ENCODE measurements at regions not wholly inside any gene's neighbourhood (a gene's known extent, or its start where the extent isn't known, plus 50 kb on each side); places are given as distances from the start of the nearest gene placed in this dataset.
"Not testable (repeated sequence)": the region's sequence is repeated elsewhere in the genome, so short reads cannot be mapped to it uniquely, and the experiment has no call there.

GRCh38 chr2:184137955-184138354 is 460.4 kb upstream of the ZNF804A start:
- FAIRE-seq: no peak

GRCh38 chr2:184141866-184142265 is 456.5 kb upstream of the ZNF804A start:
- FAIRE-seq (no peak), DNase-seq (ENCODE audit: extremely low spot score, insufficient read length, low read depth) (no peak)

More at GRCh38 chr2:184137955-184138354, 460.4 kb upstream of the ZNF804A start:
- DNase-seq (ENCODE audit: extremely low spot score, insufficient read length, low read depth): no peak

GRCh38 chr2:184154438-184154837 is 443.9 kb upstream of the ZNF804A start:
- FAIRE-seq (no peak), DNase-seq (ENCODE audit: extremely low spot score, insufficient read length, low read depth) (no peak)

GRCh38 chr2:184155791-184156190 is 442.5 kb upstream of the ZNF804A start:
- DNase-seq (ENCODE audit: extremely low spot score, insufficient read length, low read depth): no peak
- no peak for FAIRE-seq

GRCh38 chr2:184157141-184157540 is 441.2 kb upstream of the ZNF804A start:
- FAIRE-seq (no peak), DNase-seq (ENCODE audit: extremely low spot score, insufficient read length, low read depth) (no peak)

- no peak for DNase-seq (ENCODE audit: extremely low spot score, insufficient read length, low read depth)
- no peak for FAIRE-seq
These were observed 435.9 kb upstream of the ZNF804A start for GRCh38 chr2:184162426-184162825.

- not testable (repeated sequence) for DNase-seq (ENCODE audit: extremely low spot score, insufficient read length, low read depth); FAIRE-seq
These were observed 429.5 kb upstream of the ZNF804A start for GRCh38 chr2:184168823-184169222.

GRCh38 chr2:184169366-184169765 is 429.0 kb upstream of the ZNF804A start:
- FAIRE-seq (no peak), DNase-seq (ENCODE audit: extremely low spot score, insufficient read length, low read depth) (no peak)

- DNase-seq (ENCODE audit: extremely low spot score, insufficient read length, low read depth) (no peak), FAIRE-seq (no peak)
These were observed 423.7 kb upstream of the ZNF804A start for GRCh38 chr2:184174493-184175104.

- DNase-seq (ENCODE audit: extremely low spot score, insufficient read length, low read depth): no peak
- FAIRE-seq: no peak
These were observed 420.1 kb upstream of the ZNF804A start for GRCh38 chr2:184178229-184178628.

GRCh38 chr2:184186436-184186835 is 411.9 kb upstream of the ZNF804A start:
- DNase-seq (ENCODE audit: extremely low spot score, insufficient read length, low read depth): no peak

GRCh38 chr2:184187421-184187971 is 410.8 kb upstream of the ZNF804A start:
- FAIRE-seq (no peak), DNase-seq (ENCODE audit: extremely low spot score, insufficient read length, low read depth) (no peak)

More at GRCh38 chr2:184186436-184186835, 411.9 kb upstream of the ZNF804A start:
- no peak for FAIRE-seq

GRCh38 chr2:184190725-184191124 is 407.6 kb upstream of the ZNF804A start:
- no peak for FAIRE-seq
- DNase-seq (ENCODE audit: extremely low spot score, insufficient read length, low read depth): no peak

GRCh38 chr2:184192649-184193048 is 405.7 kb upstream of the ZNF804A start:
- FAIRE-seq: no peak

GRCh38 chr2:184197413-184197812 is 400.9 kb upstream of the ZNF804A start:
- DNase-seq (ENCODE audit: extremely low spot score, insufficient read length, low read depth) (no peak), FAIRE-seq (no peak)

More at GRCh38 chr2:184192649-184193048, 405.7 kb upstream of the ZNF804A start:
- no peak for DNase-seq (ENCODE audit: extremely low spot score, insufficient read length, low read depth)

GRCh38 chr2:184198791-184199190 is 399.5 kb upstream of the ZNF804A start:
- not testable (repeated sequence) for FAIRE-seq

GRCh38 chr2:184199274-184199673 is 399.1 kb upstream of the ZNF804A start:
- no peak for DNase-seq (ENCODE audit: extremely low spot score, insufficient read length, low read depth)
- no peak for FAIRE-seq

More at GRCh38 chr2:184198791-184199190, 399.5 kb upstream of the ZNF804A start:
- not testable (repeated sequence) for DNase-seq (ENCODE audit: extremely low spot score, insufficient read length, low read depth)

GRCh38 chr2:184201246-184201645 is 397.1 kb upstream of the ZNF804A start:
- FAIRE-seq (no peak), DNase-seq (ENCODE audit: extremely low spot score, insufficient read length, low read depth) (no peak)

- DNase-seq (ENCODE audit: extremely low spot score, insufficient read length, low read depth) (no peak), FAIRE-seq (no peak)
These were observed 394.7 kb upstream of the ZNF804A start for GRCh38 chr2:184203661-184204060.

GRCh38 chr2:184205048-184205596 is 393.2 kb upstream of the ZNF804A start:
- DNase-seq (ENCODE audit: extremely low spot score, insufficient read length, low read depth): no peak

GRCh38 chr2:184206045-184206444 is 392.3 kb upstream of the ZNF804A start:
- FAIRE-seq: no peak

More at GRCh38 chr2:184205048-184205596, 393.2 kb upstream of the ZNF804A start:
- FAIRE-seq: no peak

More at GRCh38 chr2:184206045-184206444, 392.3 kb upstream of the ZNF804A start:
- no peak for DNase-seq (ENCODE audit: extremely low spot score, insufficient read length, low read depth)
